ENCODE measurements at regions not wholly inside any gene's neighbourhood (a gene's known extent, or its start where the extent isn't known, plus 50 kb on each side); places are given as distances from the start of the nearest gene placed in this dataset.

GRCh38 chr2:41381701-41382100 lies 666.1 kb upstream of the PKDCC start:
- DNase-seq (ENCODE audit: low read depth in 1 of 2, low spot score in 1 of 2) = no peak

DNA sequence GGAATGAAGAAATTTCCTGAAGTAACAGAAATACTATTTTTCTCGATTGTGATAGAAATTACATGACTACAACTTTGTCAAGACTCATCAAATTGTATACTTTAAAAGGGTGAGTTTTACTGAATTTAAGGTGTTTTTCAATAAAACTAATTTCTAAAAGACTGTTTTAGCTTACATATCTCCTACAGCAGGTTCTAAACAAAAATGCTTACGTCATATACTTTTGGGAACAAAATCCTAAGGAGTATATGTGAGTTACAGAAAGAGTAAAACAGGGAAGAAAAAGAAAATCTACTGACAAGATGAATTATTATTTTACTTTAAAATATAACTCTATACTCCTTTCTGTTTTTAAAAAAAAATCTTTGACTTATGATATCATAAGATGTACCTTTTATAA lies 660.3 kb upstream of the PKDCC start:
- DNase-seq (ENCODE audit: low read depth in 1 of 2, low spot score in 1 of 2) = no peak

- DNase-seq (ENCODE audit: low read depth in 1 of 2, low spot score in 1 of 2) = no peak
Measured at GRCh38 chr2:41393621-41394020, 654.2 kb upstream of the PKDCC start.

GRCh38 chr2:41394541-41394940 lies 653.3 kb upstream of the PKDCC start:
- DNase-seq (ENCODE audit: low read depth in 1 of 2, low spot score in 1 of 2) = no peak

DNA sequence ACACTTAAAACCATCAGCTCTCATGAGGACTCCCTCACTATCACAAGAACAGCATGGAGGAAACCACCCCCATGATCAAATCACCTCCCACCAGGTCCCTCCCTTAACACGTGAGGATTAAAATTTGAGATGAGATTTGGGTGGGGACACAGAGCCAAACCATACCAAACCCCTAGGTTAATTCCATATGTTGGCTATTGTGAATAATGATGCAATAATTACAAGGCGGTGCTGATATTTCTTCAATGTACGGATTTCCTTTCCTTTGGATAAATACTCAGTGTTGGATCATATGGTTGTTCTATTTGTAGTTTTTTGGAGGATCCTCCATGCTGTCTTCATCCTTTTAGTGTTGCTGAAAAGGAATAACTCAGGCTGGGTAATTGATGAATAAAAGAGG lies 652.1 kb upstream of the PKDCC start:
- no peak for DNase-seq (ENCODE audit: low read depth in 1 of 2, low spot score in 1 of 2)

GRCh38 chr2:41399437-41400087 lies 648.3 kb upstream of the PKDCC start:
- no peak for DNase-seq (ENCODE audit: low read depth in 1 of 2, low spot score in 1 of 2)

GRCh38 chr2:41400088-41400665 lies 647.6 kb upstream of the PKDCC start:
- DNase-seq (ENCODE audit: low read depth in 1 of 2, low spot score in 1 of 2) = no peak

- DNase-seq (ENCODE audit: low read depth in 1 of 2, low spot score in 1 of 2) = no peak
Measured at GRCh38 chr2:41405441-41405840, 642.4 kb upstream of the PKDCC start.

GRCh38 chr2:41409328-41409727 lies 638.5 kb upstream of the PKDCC start:
- no peak for DNase-seq (ENCODE audit: low read depth in 1 of 2, low spot score in 1 of 2)

DNA sequence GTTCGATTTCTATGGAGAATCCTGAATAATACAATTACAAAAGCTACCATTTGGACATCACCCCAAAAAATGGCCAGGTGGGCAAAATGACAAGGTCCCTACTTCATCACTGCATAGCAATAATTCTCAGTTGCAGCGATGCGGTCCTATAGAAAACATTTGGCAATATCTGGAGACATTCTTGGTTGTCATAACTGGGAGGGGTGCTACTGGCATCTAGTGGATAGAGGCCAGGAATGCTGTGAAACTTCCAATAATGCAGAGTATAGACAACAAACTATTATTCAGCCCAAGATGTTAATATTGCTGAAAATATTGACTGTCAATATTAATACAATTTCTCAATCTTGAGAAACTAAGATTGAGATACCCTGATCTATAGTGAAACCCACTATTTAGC lies 637.8 kb upstream of the PKDCC start:
- no peak for DNase-seq (ENCODE audit: low read depth in 1 of 2, low spot score in 1 of 2)

DNA sequence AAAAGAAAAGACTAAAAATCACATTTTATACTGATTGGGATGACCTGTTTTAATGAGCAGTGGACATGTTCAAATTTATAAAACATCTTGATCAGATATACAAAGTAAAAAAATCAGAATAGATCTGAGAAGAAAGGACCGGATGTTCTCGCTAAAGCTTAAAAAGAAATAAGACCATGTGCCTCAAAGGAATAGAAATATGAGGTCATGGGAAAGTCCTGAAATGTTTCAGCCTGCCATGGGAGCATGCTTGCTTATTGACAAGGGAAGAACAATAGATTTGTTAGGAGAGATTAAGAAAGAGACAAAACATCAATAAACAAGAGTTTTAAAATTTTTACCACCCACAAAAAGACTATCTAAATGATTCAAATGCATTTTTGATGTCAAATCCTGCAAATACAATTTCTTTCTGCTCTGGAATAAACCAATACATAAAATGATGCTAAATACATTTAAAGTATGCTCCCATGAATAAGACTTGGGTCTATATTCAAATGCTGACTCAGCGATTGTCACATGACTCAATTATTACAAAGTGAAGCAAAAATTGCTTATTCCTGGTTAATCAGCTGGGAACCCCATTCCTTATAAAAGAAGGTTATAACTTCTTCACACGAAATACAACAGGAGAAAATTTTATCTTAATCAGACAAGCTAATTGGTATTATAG lies 633.9 kb upstream of the PKDCC start:
- no peak for DNase-seq (ENCODE audit: low read depth in 1 of 2, low spot score in 1 of 2)

GRCh38 chr2:41414486-41415230 lies 633.2 kb upstream of the PKDCC start:
- no peak for DNase-seq (ENCODE audit: low read depth in 1 of 2, low spot score in 1 of 2)

DNA sequence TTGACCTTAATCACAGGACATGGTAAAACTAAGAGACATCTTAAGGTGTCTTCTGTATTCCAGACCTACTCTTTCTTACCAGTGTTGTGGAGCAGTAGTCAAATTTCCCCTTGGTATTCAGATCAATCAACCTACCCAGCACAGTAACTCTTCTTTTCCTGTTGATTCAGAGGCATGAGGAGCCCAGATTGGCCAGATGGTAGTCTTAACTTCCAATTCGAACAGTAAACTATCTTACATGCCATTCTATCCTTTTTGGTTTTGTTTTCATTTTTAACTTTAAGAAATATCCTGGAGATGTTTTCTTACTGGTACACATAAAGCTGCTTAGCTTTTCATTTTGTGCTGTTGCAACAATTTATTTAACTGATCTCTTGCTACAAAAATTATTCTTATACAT lies 630.3 kb upstream of the PKDCC start:
- DNase-seq (ENCODE audit: low read depth in 1 of 2, low spot score in 1 of 2) = no peak

DNA sequence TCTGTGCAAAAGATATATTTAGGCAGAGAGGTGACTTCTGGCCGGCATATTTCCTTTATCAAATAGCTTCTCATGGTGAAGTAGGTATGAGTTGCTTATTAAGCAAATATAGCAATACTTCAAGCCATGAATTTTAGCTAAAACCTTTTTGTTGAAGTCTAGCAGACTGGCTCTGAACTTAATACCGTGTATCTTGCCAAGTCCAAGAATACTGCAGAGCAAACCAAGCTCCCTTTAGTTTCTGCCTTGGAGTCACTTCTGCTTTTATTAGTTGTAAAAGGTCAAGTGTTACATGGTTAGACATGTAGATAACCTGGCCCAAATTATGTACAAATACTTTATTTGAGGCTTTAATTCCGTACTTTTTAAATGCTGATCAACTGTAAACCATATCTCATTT lies 627.6 kb upstream of the PKDCC start:
- no peak for DNase-seq (ENCODE audit: low read depth in 1 of 2, low spot score in 1 of 2)

DNA sequence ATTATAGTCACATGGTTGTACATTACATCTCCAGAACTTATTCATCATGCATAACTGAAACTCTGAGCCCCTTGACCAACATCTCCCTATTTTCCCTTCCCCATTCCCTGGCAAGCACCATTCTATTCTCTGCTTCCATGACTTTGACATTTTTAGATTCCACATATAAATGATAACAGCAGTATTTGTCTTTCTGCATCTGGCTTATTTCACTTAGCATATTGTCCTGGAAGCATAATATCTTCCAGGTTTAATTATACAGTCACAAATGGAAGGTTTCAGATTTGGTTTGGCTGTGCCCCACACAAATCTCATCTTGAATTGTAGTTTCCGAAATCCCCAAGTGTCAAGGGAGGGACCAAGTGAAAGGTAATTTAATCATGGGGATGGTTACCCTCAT lies 626.9 kb upstream of the PKDCC start:
- DNase-seq (ENCODE audit: low read depth in 1 of 2, low spot score in 1 of 2) = no peak

- no peak for DNase-seq (ENCODE audit: low read depth in 1 of 2, low spot score in 1 of 2)
Measured at GRCh38 chr2:41431756-41432155, 616.1 kb upstream of the PKDCC start.

DNA sequence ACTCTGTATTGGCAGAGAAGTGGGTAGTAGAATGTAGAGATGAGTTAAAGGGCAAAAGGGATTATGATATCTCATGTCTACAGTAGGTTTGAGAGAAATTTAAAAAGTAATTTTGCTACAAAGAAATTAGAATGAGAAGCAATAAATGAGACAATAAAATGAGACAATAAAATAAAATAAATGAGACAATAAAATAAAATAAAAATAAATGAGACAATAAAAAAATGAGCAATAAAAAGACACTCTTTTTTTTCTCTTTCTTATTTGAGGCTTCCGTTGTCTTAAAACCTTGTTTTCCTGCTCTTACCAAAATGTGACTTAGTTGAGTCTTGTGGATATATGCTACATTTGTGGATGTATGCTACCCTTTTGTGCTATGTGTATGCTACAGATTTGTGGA lies 615.4 kb upstream of the PKDCC start:
- no peak for DNase-seq (ENCODE audit: low read depth in 1 of 2, low spot score in 1 of 2)

- no peak for DNase-seq (ENCODE audit: low read depth in 1 of 2, low spot score in 1 of 2)
Measured at GRCh38 chr2:41434991-41435390, 612.8 kb upstream of the PKDCC start.

GRCh38 chr2:41441958-41442357 lies 605.9 kb upstream of the PKDCC start:
- no peak for DNase-seq (ENCODE audit: low read depth in 1 of 2, low spot score in 1 of 2)

DNA sequence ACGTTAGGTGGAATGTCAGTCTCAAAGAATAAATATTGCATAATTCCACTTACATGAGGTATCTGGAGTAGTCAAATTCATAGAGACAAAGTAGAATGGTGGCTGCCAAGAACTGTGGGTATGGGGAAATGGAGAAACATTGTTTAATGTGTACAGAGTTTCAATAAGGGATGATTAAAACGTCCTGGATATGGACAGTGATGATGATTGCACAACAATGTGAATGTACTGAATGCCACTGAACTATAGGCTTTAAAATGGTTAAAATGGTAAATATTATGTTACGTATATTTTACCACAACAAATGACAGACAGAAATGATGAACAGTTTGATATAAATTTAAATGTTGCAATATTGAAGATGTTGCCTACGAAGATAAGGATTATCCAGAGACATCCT lies 602.0 kb upstream of the PKDCC start:
- no peak for DNase-seq (ENCODE audit: low read depth in 1 of 2, low spot score in 1 of 2)

DNA sequence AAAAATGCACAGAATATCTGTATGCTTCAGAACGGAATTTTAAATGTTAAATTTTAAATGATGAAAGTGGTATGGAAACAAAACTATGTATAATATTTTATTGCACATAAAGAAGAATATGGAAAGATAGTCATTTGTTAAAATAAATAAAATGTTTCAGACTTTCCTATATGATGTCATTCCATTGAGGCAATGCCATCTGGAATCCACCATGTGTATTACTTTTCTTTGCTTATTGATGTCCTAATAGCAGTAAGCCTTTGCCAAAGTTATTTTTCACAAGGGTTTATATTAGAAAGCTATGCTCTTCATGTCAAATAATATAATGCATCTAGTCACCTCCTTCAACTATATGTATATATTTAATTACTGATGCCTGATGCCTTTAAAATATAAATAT lies 601.6 kb upstream of the PKDCC start:
- DNase-seq (ENCODE audit: low read depth in 1 of 2, low spot score in 1 of 2) = no peak

GRCh38 chr2:41448221-41448620 lies 599.6 kb upstream of the PKDCC start:
- no peak for DNase-seq (ENCODE audit: low read depth in 1 of 2, low spot score in 1 of 2)
